H9 (cell line): ENCODE measurements at regions not wholly inside any gene's neighbourhood (a gene's known extent, or its start where the extent isn't known, plus 50 kb on each side); places are given as distances from the start of the nearest gene placed in this dataset.

ENCODE experiments used
- DNase-seq: peaks from one replicate; pipeline ENCODE4 v3.0.0-alpha.2; 2017
- H2AFZ ChIP-seq: one replicate; pipeline ENCODE4 v1.6.1; 2013; ENCODE audit warnings: mild to moderate bottlenecking, low read length, control low read depth, moderate library complexity
- H2AK5ac ChIP-seq: 2 replicates; pipeline ENCODE4 v1.6.1; 2013; ENCODE audit warnings: low read length, control low read depth, mixed read lengths; ENCODE audit not compliant: insufficient read length
- H2BK120ac ChIP-seq: one replicate; pipeline ENCODE4 v1.6.1; 2013; ENCODE audit warnings: low read depth, mild to moderate bottlenecking, low read length, control low read depth, inconsistent platforms; ENCODE audit not compliant: poor library complexity, severe bottlenecking
- H2BK12ac ChIP-seq: 2 replicates; pipeline ENCODE4 v1.6.1; 2013; ENCODE audit warnings: low read length, control low read depth, mixed read lengths, low read depth; ENCODE audit not compliant: insufficient read length
- H2BK15ac ChIP-seq: 2 replicates; pipeline ENCODE4 v1.6.1; 2013; ENCODE audit warnings: low read depth, low read length, control low read depth
- H2BK20ac ChIP-seq: one replicate; pipeline ENCODE4 v1.6.1; 2013; ENCODE audit warnings: low read depth, mild to moderate bottlenecking, low read length, control low read depth, inconsistent platforms; ENCODE audit not compliant: poor library complexity, severe bottlenecking
- H2BK5ac ChIP-seq: 2 replicates; pipeline ENCODE4 v1.6.1; 2013; ENCODE audit warnings: low read length, control low read depth, mixed read lengths; ENCODE audit not compliant: insufficient read length
- H3K14ac ChIP-seq: 2 replicates; pipeline ENCODE4 v1.6.1; 2013; ENCODE audit warnings: low read length, control low read depth; ENCODE audit not compliant: insufficient read depth
- H3K18ac ChIP-seq: 2 replicates; pipeline ENCODE4 v1.6.1; 2013; ENCODE audit warnings: low read depth, mild to moderate bottlenecking, mixed read lengths, low read length, control low read depth; ENCODE audit not compliant: insufficient read length
- H3K23ac ChIP-seq: 2 replicates; pipeline ENCODE4 v1.6.1; 2013; ENCODE audit warnings: low read length, control low read depth, mixed read lengths, low read depth; ENCODE audit not compliant: insufficient read length
- H3K23me2 ChIP-seq: 2 replicates; pipeline ENCODE4 v1.6.1; 2013; ENCODE audit warnings: low read depth, mild to moderate bottlenecking, mixed read lengths, low read length, control low read depth; ENCODE audit not compliant: insufficient read length, poor library complexity, severe bottlenecking
- H3K27ac ChIP-seq: 2 replicates; pipeline ENCODE4 v1.5.1; 2013; ENCODE audit warnings: low read length, control low read depth, mixed read lengths, low read depth; ENCODE audit not compliant: insufficient read length
- H3K27me3 ChIP-seq: 2 replicates; pipeline ENCODE4 v1.6.1; 2013; ENCODE audit warnings: low read length, control low read depth, inconsistent platforms; ENCODE audit not compliant: insufficient read depth
- H3K4ac ChIP-seq: 2 replicates; pipeline ENCODE4 v1.6.1; 2013; ENCODE audit warnings: low read depth, mild to moderate bottlenecking, control low read depth, inconsistent platforms, low read length, moderate library complexity
- H3K4me1 ChIP-seq: 2 replicates; pipeline ENCODE4 v1.6.1; 2013; ENCODE audit warnings: low read length, control low read depth, inconsistent platforms; ENCODE audit not compliant: insufficient read depth
- H3K4me2 ChIP-seq: 2 replicates; pipeline ENCODE4 v1.6.1; 2013; ENCODE audit warnings: low read length, control low read depth, mixed read lengths; ENCODE audit not compliant: insufficient read length, insufficient read depth
- H3K56ac ChIP-seq: 2 replicates; pipeline ENCODE4 v1.6.1; 2013; ENCODE audit warnings: low read depth, mild to moderate bottlenecking, mixed read lengths, low read length, control low read depth; ENCODE audit not compliant: insufficient read length
- H3K79me1 ChIP-seq: 2 replicates; pipeline ENCODE4 v1.6.1; 2013; ENCODE audit warnings: low read depth, mild to moderate bottlenecking, moderate library complexity, low read length, control low read depth, inconsistent platforms; ENCODE audit not compliant: insufficient read depth, poor library complexity, severe bottlenecking
- H3K79me2 ChIP-seq: 2 replicates; pipeline ENCODE4 v1.6.1; 2013; ENCODE audit warnings: low read length, control low read depth, inconsistent platforms; ENCODE audit not compliant: insufficient read depth
- H3K9ac ChIP-seq: 2 replicates; pipeline ENCODE4 v1.6.1; 2013; ENCODE audit warnings: low read length, control low read depth, mixed read lengths; ENCODE audit not compliant: insufficient read length; ENCODE audit errors: extremely low read depth
- H3K9me3 ChIP-seq: one replicate; pipeline ENCODE4 v1.6.1; 2013; ENCODE audit warnings: low read depth, low read length, inconsistent platforms; ENCODE audit not compliant: control insufficient read depth
- H3T11ph ChIP-seq: one replicate; pipeline ENCODE4 v1.6.1; 2013; ENCODE audit warnings: mild to moderate bottlenecking, low read length, control low read depth, inconsistent platforms
- H4K20me1 ChIP-seq: one replicate; pipeline ENCODE4 v1.6.1; 2013; ENCODE audit not compliant: control insufficient read depth, insufficient read length, insufficient read depth
- H4K5ac ChIP-seq: 2 replicates; pipeline ENCODE4 v1.6.1; 2013; ENCODE audit warnings: low read depth, mild to moderate bottlenecking, mixed read lengths, low read length, control low read depth; ENCODE audit not compliant: insufficient read length
- H4K8ac ChIP-seq: replicated peaks from 2 replicates; pipeline ENCODE4 v1.6.1; 2013; ENCODE audit warnings: low read length, control low read depth, mixed read lengths, low read depth; ENCODE audit not compliant: insufficient read length
- H4K91ac ChIP-seq: 2 replicates; pipeline ENCODE4 v1.6.1; 2013; ENCODE audit warnings: low read depth, mild to moderate bottlenecking, moderate library complexity, mixed read lengths, low read length, control low read depth; ENCODE audit not compliant: insufficient read length
- H3K27ac Mint-ChIP-seq, 3 experiments: 2 replicates in 2 of 3; 3 replicates in 1 of 3; pipeline ENCODE4 v1.8.0; 2020 to 2021; ENCODE audit warnings: mixed read lengths in 3 of 3, mild to moderate bottlenecking in 1 of 3, moderate library complexity in 1 of 3
- H3K27me3 Mint-ChIP-seq: 2 replicates; pipeline ENCODE4 v1.8.0; 2021; ENCODE audit warnings: low read depth, mild to moderate bottlenecking, moderate library complexity, mixed read lengths
- H3K36me3 Mint-ChIP-seq, 3 experiments: 2 replicates in 2 of 3; 3 replicates in 1 of 3; pipeline ENCODE4 v1.8.0; 2020 to 2021; ENCODE audit warnings: low read depth in 3 of 3, mixed read lengths in 3 of 3; ENCODE audit not compliant: insufficient read depth in 1 of 3
- H3K4me1 Mint-ChIP-seq, 2 experiments: 2 replicates each; pipeline ENCODE4 v1.8.0; 2020; ENCODE audit warnings: mixed read lengths in 2 of 2
- H3K4me3 Mint-ChIP-seq, 2 experiments: 2 replicates in 1 of 2; 3 replicates in 1 of 2; pipeline ENCODE4 v1.8.0; 2020 to 2021; ENCODE audit warnings: mild to moderate bottlenecking in 2 of 2, mixed read lengths in 2 of 2, moderate library complexity in 1 of 2
- H3K9me3 Mint-ChIP-seq, 2 experiments: 2 replicates in 1 of 2; 3 replicates in 1 of 2; pipeline ENCODE4 v1.8.0; 2020; ENCODE audit warnings: mild to moderate bottlenecking in 2 of 2, mixed read lengths in 2 of 2, moderate library complexity in 1 of 2
- WGBS: extraction: QIAGEN DNeasy Blood & Tissue Kit; methylation state at CpG from one replicate; pipeline ENCODE4 v1.1.7; 2013; ENCODE audit warnings: missing lambda C conversion rate, low lambda C conversion rate, mixed read lengths; ENCODE audit not compliant: insufficient read length; ENCODE audit errors: extremely low coverage; 5-methylcytosine and 5-hydroxymethylcytosine counted together
- TF ChIP-seq, protein P1 (sequence below): fragments of 200-600 bp; sonication (generic); conservative IDR thresholded peaks from 3 replicates; pipeline ENCODE4 v1.8.0; 2021; ENCODE audit warnings: antibody characterized with exemption, mild to moderate bottlenecking

DNA sequence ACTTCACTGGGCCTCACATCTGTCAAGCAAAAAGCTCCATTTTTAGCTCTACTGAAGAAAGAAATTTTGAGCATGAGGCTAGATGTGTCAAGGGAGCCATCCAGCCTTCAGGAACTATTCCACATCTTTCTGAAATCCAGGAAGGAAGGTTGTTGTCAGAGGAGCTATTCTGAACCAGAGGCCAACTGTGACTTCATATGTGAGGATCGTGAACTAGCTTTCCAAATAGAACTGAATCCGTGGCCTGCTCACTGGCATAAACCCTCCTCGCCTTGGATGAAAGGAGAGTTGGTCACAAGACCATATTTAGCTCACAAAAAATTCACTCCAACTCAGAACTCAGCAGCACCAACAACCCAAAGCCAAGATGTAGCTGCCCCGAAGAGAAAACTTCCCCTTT lies 195.8 kb downstream of the FOXO1 start:
- no peak overlapping the region for H2BK20ac ChIP-seq
- H2BK12ac ChIP-seq: no peak overlapping the region
- Mint-ChIP-seq H3K9me3 (peaks cover 0 to 9% of the 10 kb centered on the region in 2 experiments; a peak in 2 of 5 replicates), H3K27ac (no peak overlapping the region), H3K27me3 (no peaks in the 10 kb centered on the region; the same call in 1 of the 2 replicates), H3K36me3 (no peaks in the 10 kb centered on the region; a peak in 2 of 7 replicates), H3K4me1 (peaks cover 8 to 13% of the 10 kb centered on the region in 2 experiments), H3K4me3 (no peak overlapping the region)
- H3K9ac ChIP-seq: no peak overlapping the region
- H2AFZ ChIP-seq: no peak overlapping the region
- no peak for DNase-seq
- no CpG with 5 or more reads among the region's 4 CpGs for WGBS
- H2BK15ac ChIP-seq: no peak overlapping the region
- no peak overlapping the region for H4K91ac ChIP-seq
- no peak overlapping the region for H3K14ac ChIP-seq
- H4K20me1 ChIP-seq: no peaks in the 10 kb centered on the region
- no peaks in the 10 kb centered on the region for H3K79me2 ChIP-seq
- no peak overlapping the region for H2BK120ac ChIP-seq
- H3K9me3 ChIP-seq: no peaks in the 10 kb centered on the region
- no peak overlapping the region for H3K27ac ChIP-seq
- no peaks in the 10 kb centered on the region for H3K23me2 ChIP-seq
- no peak overlapping the region for H3K18ac ChIP-seq
- H3K4me1 ChIP-seq: no peaks in the 10 kb centered on the region
- H3K4me2 ChIP-seq: no peak overlapping the region
- no peaks in the 10 kb centered on the region for H3K27me3 ChIP-seq
- H2AK5ac ChIP-seq: no peak overlapping the region
- H3T11ph ChIP-seq: no peak overlapping the region
- H3K56ac ChIP-seq: no peak overlapping the region
- no peaks in the 10 kb centered on the region for H3K79me1 ChIP-seq
- no peak overlapping the region for H4K5ac ChIP-seq
- no peak overlapping the region for H2BK5ac ChIP-seq
- no peak overlapping the region for H3K23ac ChIP-seq
- TF ChIP-seq, protein P1, sequence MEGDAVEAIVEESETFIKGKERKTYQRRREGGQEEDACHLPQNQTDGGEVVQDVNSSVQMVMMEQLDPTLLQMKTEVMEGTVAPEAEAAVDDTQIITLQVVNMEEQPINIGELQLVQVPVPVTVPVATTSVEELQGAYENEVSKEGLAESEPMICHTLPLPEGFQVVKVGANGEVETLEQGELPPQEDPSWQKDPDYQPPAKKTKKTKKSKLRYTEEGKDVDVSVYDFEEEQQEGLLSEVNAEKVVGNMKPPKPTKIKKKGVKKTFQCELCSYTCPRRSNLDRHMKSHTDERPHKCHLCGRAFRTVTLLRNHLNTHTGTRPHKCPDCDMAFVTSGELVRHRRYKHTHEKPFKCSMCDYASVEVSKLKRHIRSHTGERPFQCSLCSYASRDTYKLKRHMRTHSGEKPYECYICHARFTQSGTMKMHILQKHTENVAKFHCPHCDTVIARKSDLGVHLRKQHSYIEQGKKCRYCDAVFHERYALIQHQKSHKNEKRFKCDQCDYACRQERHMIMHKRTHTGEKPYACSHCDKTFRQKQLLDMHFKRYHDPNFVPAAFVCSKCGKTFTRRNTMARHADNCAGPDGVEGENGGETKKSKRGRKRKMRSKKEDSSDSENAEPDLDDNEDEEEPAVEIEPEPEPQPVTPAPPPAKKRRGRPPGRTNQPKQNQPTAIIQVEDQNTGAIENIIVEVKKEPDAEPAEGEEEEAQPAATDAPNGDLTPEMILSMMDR: no peak
- no peak overlapping the region for H4K8ac ChIP-seq
- H3K4ac ChIP-seq: no peak overlapping the region
